ENCODE measurements at regions not wholly inside any gene's neighbourhood (a gene's known extent, or its start where the extent isn't known, plus 50 kb on each side); places are given as distances from the start of the nearest gene placed in this dataset.

DNA sequence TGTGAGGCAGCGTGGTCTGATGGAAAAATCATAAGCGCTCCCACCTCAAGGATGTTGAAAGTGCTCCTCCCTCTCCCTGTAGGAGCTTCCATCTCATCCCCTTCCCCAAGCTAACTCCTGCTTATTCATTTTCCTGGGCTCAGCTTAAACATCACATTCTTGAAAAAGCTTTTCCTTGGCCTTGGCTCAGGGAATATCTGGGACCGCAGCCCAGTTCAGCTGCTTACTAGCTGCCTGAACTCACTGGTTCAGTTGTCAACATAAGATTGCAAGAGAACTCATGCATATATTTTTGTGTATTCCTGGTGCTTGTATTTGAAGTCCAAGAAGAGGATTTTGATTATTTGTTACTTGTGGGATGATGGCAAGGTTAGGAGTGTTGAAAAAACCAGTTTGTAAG, 91.5 kb downstream of the UTP18 start:
- H3K27ac Mint-ChIP-seq, result no peak overlapping the region
- Histone ChIP-seq H2AFZ (no peak overlapping the region), H3K4me2 (no peak overlapping the region), H3K36me3 (ENCODE audit: insufficient read depth) (no peaks in the 10 kb centered on the region), H4K20me1 (replicated peaks; ENCODE audit: insufficient read depth) (no peaks in the 10 kb centered on the region), H3K27me3 (ENCODE audit: insufficient read depth) (no peaks in the 10 kb centered on the region), H3K4me3 (no peak overlapping the region), H3K4me1 (ENCODE audit: insufficient read depth) (no peaks in the 10 kb centered on the region; the same call in 1 of the 2 replicates), H3K79me2 (replicated peaks; ENCODE audit: insufficient read depth) (no peaks in the 10 kb centered on the region), H3K27ac (ENCODE audit: low read depth) (no peak overlapping the region), H3K9me2 (ENCODE audit: insufficient read depth) (peaks cover 14% of the 10 kb centered on the region; the same call in 1 of the 2 replicates), H3F3A (replicated peaks; ENCODE audit: low read depth) (no peaks in the 10 kb centered on the region)
- H3K4me3 Mint-ChIP-seq, result no peak overlapping the region
- H3K27me3 Mint-ChIP-seq (ENCODE audit: insufficient read depth, low read depth, poor library complexity), result no peaks in the 10 kb centered on the region
- no peaks in the 10 kb centered on the region for H3K36me3 Mint-ChIP-seq (ENCODE audit: low read depth)
- no peak for ATAC-seq
- no peak for DNase-seq (ENCODE audit: low spot score)
- no peak for TF ChIP-seq NANOG (IDR thresholded peaks at IDR 0.05; ENCODE audit: borderline replicate concordance)
- no peak for TF ChIP-seq ETS1 (IDR thresholded peaks at IDR 0.05)
- TF ChIP-seq ZNF331 (CRISPR knock-in tag; IDR thresholded peaks at IDR 0.05; ENCODE audit: low read depth), result no peak
- TF ChIP-seq CREB1 (CRISPR knock-in tag; IDR thresholded peaks at IDR 0.05; ENCODE audit: low read depth), result no peak
- no peaks in the 10 kb centered on the region for H3K4me1 Mint-ChIP-seq
- H3K9me3 Mint-ChIP-seq, result no peaks in the 10 kb centered on the region

GRCh38 chr17:51352798-51353197, 92.5 kb downstream of the UTP18 start:
- Mint-ChIP-seq H3K27ac (no peak overlapping the region), H3K27me3 (ENCODE audit: insufficient read depth, low read depth, poor library complexity) (no peaks in the 10 kb centered on the region), H3K4me3 (no peak overlapping the region), H3K4me1 (no peaks in the 10 kb centered on the region), H3K9me3 (no peaks in the 10 kb centered on the region), H3K36me3 (ENCODE audit: low read depth) (no peaks in the 10 kb centered on the region)
- no peak overlapping the region for H3K4me2 ChIP-seq
- no peak overlapping the region for H3K27ac ChIP-seq (ENCODE audit: low read depth)
- no peaks in the 10 kb centered on the region; the same call in 1 of the 2 replicates for H3K4me1 ChIP-seq (ENCODE audit: insufficient read depth)
- H4K20me1 ChIP-seq (replicated peaks; ENCODE audit: insufficient read depth), result no peaks in the 10 kb centered on the region
- H3K36me3 ChIP-seq (ENCODE audit: insufficient read depth), result no peaks in the 10 kb centered on the region
- peaks cover 14% of the 10 kb centered on the region for H3K9me2 ChIP-seq (ENCODE audit: insufficient read depth)
- no peaks in the 10 kb centered on the region for H3K27me3 ChIP-seq (ENCODE audit: insufficient read depth)
- no peaks in the 10 kb centered on the region for H3F3A ChIP-seq (replicated peaks; ENCODE audit: low read depth)
- ATAC-seq, result no peak
- DNase-seq (ENCODE audit: low spot score), result no peak
- H3K4me3 ChIP-seq, result no peak overlapping the region
- H2AFZ ChIP-seq, result no peak overlapping the region
- H3K79me2 ChIP-seq (replicated peaks; ENCODE audit: insufficient read depth), result no peaks in the 10 kb centered on the region
- no peak for TF ChIP-seq ZNF462 (CRISPR knock-in tag; IDR thresholded peaks at IDR 0.05)
- TF ChIP-seq EZH2 (IDR thresholded peaks at IDR 0.05; ENCODE audit: low read depth, unreplicated experiment), result no peak
- TF ChIP-seq EZH2phosphoT487 (IDR thresholded peaks at IDR 0.05; ENCODE audit: unreplicated experiment), result no peak
- no peak for TF ChIP-seq ZNF114 (CRISPR knock-in tag; IDR thresholded peaks at IDR 0.05)
- TF ChIP-seq POLR2AphosphoS5 (IDR thresholded peaks at IDR 0.05; ENCODE audit: low read depth), result no peak
- TF ChIP-seq, protein P1, sequence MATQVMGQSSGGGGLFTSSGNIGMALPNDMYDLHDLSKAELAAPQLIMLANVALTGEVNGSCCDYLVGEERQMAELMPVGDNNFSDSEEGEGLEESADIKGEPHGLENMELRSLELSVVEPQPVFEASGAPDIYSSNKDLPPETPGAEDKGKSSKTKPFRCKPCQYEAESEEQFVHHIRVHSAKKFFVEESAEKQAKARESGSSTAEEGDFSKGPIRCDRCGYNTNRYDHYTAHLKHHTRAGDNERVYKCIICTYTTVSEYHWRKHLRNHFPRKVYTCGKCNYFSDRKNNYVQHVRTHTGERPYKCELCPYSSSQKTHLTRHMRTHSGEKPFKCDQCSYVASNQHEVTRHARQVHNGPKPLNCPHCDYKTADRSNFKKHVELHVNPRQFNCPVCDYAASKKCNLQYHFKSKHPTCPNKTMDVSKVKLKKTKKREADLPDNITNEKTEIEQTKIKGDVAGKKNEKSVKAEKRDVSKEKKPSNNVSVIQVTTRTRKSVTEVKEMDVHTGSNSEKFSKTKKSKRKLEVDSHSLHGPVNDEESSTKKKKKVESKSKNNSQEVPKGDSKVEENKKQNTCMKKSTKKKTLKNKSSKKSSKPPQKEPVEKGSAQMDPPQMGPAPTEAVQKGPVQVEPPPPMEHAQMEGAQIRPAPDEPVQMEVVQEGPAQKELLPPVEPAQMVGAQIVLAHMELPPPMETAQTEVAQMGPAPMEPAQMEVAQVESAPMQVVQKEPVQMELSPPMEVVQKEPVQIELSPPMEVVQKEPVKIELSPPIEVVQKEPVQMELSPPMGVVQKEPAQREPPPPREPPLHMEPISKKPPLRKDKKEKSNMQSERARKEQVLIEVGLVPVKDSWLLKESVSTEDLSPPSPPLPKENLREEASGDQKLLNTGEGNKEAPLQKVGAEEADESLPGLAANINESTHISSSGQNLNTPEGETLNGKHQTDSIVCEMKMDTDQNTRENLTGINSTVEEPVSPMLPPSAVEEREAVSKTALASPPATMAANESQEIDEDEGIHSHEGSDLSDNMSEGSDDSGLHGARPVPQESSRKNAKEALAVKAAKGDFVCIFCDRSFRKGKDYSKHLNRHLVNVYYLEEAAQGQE (IDR thresholded peaks at IDR 0.05; ENCODE audit: unreplicated experiment), result no peak
- TF ChIP-seq NANOG (IDR thresholded peaks at IDR 0.05; ENCODE audit: borderline replicate concordance), result no peak
- no peak for TF ChIP-seq JUNB (IDR thresholded peaks at IDR 0.05; ENCODE audit: unreplicated experiment)
- no peak for TF ChIP-seq STAT1 (IDR thresholded peaks at IDR 0.05; ENCODE audit: unreplicated experiment)
- TF ChIP-seq CREB1 (CRISPR knock-in tag; IDR thresholded peaks at IDR 0.05; ENCODE audit: low read depth), result no peak
- no peak for TF ChIP-seq ZNF331 (CRISPR knock-in tag; IDR thresholded peaks at IDR 0.05; ENCODE audit: low read depth)
